NCI-H1417 (cell line): ENCODE measurements at regions not wholly inside any gene's neighbourhood (a gene's known extent, or its start where the extent isn't known, plus 50 kb on each side); places are given as distances from the start of the nearest gene placed in this dataset.

ENCODE experiments used
- DNase-seq, 3 experiments: peaks; one replicate each; lab custom pipeline; 2025; lab: John Stamatoyannopoulos, UW

GRCh38 chr12:94815958-94816357 is 165.6 kb upstream of the TMCC3 start:
- peak in 1 of 3 experiments; percentile 13 for DNase-seq

GRCh38 chr12:94815450-94815849 is 165.1 kb upstream of the TMCC3 start:
- DNase-seq, result no peak

GRCh38 chr12:94813314-94813713 is 163.0 kb upstream of the TMCC3 start:
- peak in 1 of 3 experiments; percentile 27 for DNase-seq

GRCh38 chr12:94812345-94812744 is 162.0 kb upstream of the TMCC3 start:
- no peak for DNase-seq

GRCh38 chr12:94811611-94812010 is 161.3 kb upstream of the TMCC3 start:
- no peak for DNase-seq

GRCh38 chr12:94807951-94808350 is 157.6 kb upstream of the TMCC3 start:
- no peak for DNase-seq

- DNase-seq, result no peak
These were observed 156.3 kb upstream of the TMCC3 start for GRCh38 chr12:94806617-94807016.

- DNase-seq, result no peak
These were observed 155.6 kb upstream of the TMCC3 start for GRCh38 chr12:94805749-94806529.

- no peak for DNase-seq
These were observed 153.6 kb upstream of the TMCC3 start for GRCh38 chr12:94803939-94804338.

- peak in 1 of 3 experiments; percentile 40 for DNase-seq
These were observed 152.4 kb upstream of the TMCC3 start for GRCh38 chr12:94802796-94803195.

- no peak for DNase-seq
These were observed 151.4 kb upstream of the TMCC3 start for GRCh38 chr12:94801745-94802144.

- no peak for DNase-seq
These were observed 148.8 kb upstream of the TMCC3 start for GRCh38 chr12:94799136-94799535.

- no peak for DNase-seq
These were observed 147.8 kb upstream of the TMCC3 start for GRCh38 chr12:94798113-94798512.

- DNase-seq, result no peak
These were observed 145.2 kb upstream of the TMCC3 start for GRCh38 chr12:94795520-94795919.

GRCh38 chr12:94795044-94795443 is 144.7 kb upstream of the TMCC3 start:
- DNase-seq, result no peak

GRCh38 chr12:94793191-94793595 is 142.8 kb upstream of the TMCC3 start:
- no peak for DNase-seq

- DNase-seq, result no peak
These were observed 142.3 kb upstream of the TMCC3 start for GRCh38 chr12:94792693-94793092.

- DNase-seq, result no peak
These were observed 141.6 kb upstream of the TMCC3 start for GRCh38 chr12:94791933-94792332.

GRCh38 chr12:94790825-94791224 is 140.5 kb upstream of the TMCC3 start:
- DNase-seq, result no peak

- no peak for DNase-seq
These were observed 140.0 kb upstream of the TMCC3 start for GRCh38 chr12:94790370-94790769.

GRCh38 chr12:94789510-94790225 is 139.3 kb upstream of the TMCC3 start:
- no peak for DNase-seq

- DNase-seq, result no peak
These were observed 137.9 kb upstream of the TMCC3 start for GRCh38 chr12:94788298-94788697.

GRCh38 chr12:94786906-94787305 is 136.5 kb upstream of the TMCC3 start:
- DNase-seq, result no peak
